ENCODE measurements at regions not wholly inside any gene's neighbourhood (a gene's known extent, or its start where the extent isn't known, plus 50 kb on each side); places are given as distances from the start of the nearest gene placed in this dataset.
"Not testable (repeated sequence)": the region's sequence is repeated elsewhere in the genome, so short reads cannot be mapped to it uniquely, and the experiment has no call there.

GRCh38 chr12:31819427-31819826, 90.6 kb upstream of the AMN1 start:
- DNase-seq, result no peak

DNA sequence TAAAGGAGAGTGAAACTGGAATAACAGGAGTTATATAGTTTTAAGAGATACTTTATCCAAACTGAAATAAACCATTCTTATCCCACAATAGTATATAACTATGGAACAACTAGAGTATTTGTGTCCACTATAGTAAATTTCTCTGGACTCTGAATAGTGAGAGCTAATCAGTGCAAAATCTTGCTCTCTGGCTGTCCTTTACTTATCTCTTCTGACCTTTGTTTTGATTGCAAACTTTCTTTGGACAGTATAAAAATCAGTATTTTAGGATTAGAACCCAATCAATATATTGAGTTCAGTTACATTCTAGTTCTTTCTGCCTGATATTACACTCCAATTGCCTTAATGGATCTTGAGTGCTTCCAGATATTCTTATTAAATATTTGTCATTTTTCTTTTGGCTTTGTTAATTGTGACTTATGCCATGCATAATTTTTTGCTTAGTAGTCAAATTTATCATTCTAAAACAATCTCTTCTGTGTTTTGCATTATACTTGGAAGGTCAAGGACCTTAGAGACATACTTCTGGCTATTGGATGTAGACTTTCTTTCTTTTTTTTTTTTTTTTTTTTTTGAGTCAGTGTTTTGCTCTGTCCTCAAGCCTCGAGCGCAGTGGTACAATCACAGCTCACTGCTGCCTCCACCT, 89.9 kb upstream of the AMN1 start:
- DNase-seq, result no peak

DNA sequence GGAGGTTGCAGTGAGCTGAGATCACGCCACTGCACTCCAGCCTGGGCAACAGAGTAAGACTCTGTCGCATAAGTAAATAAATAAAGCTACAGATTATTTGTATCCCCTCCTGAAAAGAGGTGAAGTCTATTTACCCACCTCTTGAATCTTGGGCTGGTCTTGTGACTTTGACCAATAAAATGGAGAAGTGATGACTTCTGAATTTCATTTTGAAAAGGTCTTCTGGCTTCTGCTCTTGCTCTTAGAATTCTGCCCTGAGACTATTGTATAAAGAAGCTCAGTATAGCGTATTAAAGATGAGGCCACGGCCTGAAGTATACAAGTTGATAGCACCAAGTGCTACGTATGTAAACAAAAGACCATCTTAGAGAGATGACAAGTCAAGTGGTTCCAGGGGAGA, 88.3 kb upstream of the AMN1 start:
- no peak for DNase-seq

- no peak for DNase-seq
Measured at GRCh38 chr12:31815096-31815495, 86.3 kb upstream of the AMN1 start.

DNA sequence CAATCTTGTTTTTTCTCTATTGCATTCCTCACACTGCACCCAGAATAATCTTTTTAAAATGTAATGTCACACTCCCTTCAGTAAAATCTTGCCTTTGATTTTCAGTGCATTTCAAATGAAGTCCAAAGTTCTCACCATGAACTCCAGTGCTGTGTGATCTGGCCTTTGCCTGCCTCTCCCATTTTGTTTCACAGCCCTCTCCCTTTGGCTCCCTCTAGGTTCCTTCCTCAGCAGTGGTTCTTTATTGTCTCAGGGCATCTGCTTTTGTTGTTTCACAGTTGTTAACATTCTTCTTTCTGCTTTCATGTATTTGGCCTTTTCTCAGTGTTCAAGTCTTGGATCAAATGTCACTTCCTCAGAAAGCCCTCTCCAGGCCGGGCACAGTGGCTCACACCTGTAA, 84.5 kb upstream of the AMN1 start:
- DNase-seq, result no peak

GRCh38 chr12:31807773-31808097, 78.9 kb upstream of the AMN1 start:
- no peak for DNase-seq

GRCh38 chr12:31807081-31807772, 78.4 kb upstream of the AMN1 start:
- not testable (repeated sequence) for DNase-seq

DNA sequence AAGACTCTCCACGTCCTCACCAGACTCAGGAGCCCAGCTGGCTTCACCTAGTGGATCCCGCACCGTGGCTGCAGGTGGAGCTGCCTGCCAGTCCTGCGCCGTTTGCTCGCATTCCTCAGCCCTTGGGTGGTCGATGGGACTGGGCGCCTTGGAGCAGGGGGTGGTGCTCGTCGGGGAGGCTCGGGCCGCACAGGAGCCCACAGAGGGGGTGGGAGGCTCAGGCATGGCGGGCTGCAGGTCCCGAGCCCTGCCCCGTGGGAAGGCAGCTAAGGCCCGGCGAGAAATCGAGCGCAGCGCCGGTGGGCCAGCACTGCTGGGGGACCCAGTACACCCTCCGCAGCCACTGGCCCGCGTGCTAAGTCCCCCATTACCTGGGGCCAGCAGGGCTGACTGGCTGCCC, 76.9 kb upstream of the AMN1 start:
- not testable (repeated sequence) for DNase-seq

GRCh38 chr12:31804707-31805106, 75.9 kb upstream of the AMN1 start:
- not testable (repeated sequence) for DNase-seq

DNA sequence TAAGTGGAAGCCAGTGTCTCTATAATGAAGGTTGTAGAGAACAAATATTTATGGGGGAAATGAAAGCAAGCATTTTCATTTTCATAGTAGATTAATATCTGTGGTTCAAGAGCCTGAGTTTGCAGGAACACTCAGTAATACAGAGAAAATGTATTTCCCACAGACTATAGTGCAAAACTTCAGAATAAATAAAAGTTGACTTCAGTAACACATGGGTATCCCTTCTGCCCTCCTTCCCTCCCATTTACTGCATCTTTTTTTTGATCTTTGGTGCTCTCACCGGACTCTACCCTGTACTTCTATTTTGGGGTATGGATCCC, 75.3 kb upstream of the AMN1 start:
- no peak for DNase-seq

- no peak for DNase-seq
Measured at GRCh38 chr12:31803306-31804184, 74.7 kb upstream of the AMN1 start.

- DNase-seq, result no peak
Measured at GRCh38 chr12:31801872-31802271, 73.1 kb upstream of the AMN1 start.

DNA sequence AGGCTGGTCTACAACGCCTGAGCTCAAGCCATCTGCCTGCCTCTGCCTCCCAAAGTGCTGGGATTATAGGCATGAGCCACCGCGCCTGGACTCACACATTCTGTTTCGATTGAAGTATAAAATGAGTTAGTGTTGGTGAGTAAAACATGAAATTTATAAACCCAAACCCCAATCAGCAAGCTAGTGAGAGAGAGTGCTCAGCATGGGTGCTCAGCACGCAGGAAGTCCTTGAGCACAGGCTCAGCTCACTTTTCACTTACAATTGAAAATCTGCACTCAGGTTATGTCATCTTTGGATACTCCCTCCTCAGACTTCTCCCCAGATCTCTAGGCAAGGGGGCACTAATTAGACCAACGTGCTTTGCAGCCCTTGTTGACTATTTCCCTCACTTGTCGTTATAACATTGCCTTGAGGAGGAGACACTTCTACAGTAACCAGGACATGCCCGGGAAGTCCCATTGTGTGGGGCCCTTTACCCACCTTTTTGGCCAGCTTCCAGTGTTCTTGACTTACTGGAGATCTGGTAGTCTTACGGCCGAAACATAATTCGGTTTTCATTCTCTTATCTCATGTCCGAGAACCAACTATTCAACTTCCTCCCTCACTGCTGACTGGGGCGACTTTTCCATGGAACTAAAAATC, 68.5 kb upstream of the AMN1 start:
- no peak for DNase-seq

DNA sequence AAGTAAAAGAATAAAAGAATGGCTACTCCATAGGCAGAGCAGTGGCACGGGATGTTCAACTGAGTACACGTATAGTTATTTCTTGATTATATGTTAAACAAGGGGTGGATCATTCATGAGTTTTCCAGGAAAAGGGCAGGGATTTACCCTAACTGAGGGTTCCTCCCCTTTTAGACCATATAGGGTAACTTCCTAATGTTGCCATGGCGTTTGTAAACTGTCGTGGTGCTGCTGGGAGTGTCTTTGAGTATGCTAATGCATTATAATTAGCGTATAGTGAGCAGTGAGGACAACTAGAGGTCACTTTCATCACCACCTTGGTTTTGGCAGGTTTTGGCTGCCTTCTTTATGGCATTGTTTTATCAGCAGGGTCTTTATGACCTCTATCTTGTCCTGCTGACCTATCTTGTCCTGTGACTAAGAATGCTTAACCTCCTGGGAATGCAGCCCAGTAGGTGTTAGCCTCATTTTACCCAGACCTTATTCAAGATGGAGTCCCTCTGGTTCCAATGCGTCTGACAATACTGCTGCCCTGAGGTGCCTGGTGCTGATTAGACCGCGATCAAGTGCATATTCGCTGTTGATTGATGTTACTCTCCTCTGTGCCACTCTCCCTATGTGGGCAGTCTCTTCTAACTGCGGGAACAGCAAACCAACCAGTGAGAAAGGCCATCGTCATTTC, 67.6 kb upstream of the AMN1 start:
- DNase-seq, result no peak

DNA sequence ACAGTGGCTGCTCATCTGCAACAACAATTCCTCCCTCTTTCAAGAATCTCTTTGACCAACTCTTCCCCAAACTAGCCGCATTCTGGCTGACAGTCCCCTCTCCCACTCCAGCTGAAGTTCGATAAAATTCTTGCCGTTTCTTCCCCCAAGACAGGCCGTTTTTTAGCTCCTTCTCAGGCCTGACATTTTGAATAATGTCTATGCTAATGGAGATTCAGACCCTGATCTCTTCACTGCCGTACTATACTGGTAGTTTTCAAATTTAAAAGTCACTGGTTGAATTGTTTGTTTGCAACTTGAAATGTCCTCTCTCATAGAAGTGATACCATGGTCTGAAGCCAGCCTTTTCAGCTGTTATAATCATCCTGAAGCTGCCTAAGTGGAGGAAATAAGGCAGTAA, 65.9 kb upstream of the AMN1 start:
- no peak for DNase-seq

- DNase-seq, result not testable (repeated sequence)
Measured at GRCh38 chr12:31791265-31791664, 62.4 kb upstream of the AMN1 start.

DNA sequence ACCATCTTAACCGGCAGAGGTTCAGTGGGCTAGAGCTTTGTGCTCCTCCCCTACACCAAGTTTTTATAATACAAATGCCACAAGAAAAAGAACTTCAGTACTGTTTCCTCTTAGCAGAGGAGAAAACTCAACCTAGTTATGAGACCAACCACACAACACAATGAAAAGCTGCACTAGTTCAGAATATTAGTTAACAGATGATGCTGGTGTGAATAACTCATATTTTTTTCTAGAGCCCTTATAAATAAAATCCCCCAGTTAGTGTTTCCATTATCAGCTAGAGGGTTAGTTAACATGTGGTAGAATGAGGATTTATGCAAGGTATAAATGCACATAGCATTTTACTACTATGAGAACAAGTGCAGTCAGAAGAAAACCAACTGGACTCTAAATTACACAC, 61.9 kb upstream of the AMN1 start:
- no peak for DNase-seq

- DNase-seq, result no peak
Measured at GRCh38 chr12:31785318-31785717, 56.5 kb upstream of the AMN1 start.

GRCh38 chr12:31783996-31784645, 55.3 kb upstream of the AMN1 start:
- DNase-seq, result peak; percentile 94

DNA sequence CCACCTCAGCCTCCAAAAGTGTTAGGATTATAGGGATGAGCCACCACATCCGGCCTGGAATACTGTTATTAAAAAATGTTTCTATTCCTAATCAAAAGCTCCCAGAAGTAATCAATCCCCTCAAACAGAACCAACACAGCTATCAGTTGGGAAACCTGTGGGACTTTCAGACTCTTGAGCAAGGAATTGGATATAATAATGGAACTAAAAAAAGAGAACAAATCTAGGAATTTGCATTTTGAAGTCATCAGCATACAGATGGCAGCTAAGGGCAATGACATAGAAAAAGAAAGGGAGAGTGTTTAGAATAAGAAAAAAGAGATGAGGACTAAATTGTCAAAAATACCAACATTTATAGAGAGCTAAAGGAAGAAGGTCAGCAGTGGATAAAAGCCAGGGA, 54.7 kb upstream of the AMN1 start:
- no peak for DNase-seq

DNA sequence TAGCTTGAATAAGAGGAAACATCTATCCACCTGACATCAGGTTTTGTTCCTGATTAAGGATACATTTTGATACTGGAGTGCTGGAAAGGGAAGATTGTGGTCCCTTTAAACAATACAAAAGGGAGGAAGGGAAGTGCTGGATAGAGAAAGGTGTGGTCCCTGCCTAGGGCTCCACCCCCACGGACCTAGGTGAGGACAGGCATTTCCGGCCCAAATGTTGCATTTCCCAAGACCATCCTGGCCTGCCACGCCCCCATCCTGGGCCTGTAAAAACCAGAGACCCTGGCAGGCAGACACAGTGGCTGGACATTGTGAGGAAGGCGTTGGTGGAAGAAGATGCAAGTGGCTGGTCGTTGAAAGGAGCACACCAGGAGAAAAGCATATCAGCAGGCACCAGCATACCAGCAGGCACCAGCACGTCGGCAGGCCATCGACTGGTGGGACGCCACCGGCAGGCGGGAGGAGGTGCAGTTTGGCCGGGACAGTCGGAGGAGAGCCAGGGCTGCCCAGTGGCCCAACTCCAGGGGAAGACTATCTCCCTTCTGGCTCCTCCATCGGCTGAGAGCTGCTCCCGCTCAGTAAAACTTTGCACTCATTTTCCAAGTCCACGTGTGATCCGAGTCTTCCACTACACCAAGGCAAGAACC, 53.2 kb upstream of the AMN1 start:
- DNase-seq, result no peak

DNA sequence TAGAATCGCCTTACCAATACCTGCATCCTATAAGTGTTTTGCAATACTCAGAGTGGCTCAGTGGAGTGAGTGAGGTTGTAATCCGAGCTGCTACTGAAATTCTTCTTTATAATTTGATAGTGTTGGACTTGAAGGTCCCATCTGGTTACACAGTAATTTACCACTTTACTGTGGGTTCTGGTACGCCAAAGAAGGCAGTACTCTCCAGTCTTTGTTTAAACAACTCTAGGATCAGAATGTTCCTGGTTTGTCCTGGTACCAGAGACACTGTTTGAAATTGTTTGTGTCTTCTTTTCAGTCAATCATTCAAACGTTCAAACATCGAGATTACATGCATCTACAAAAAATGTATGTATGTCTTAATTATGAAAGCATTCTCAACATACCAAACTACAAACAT, 51.3 kb upstream of the AMN1 start:
- no peak for DNase-seq
